ENCODE measurements at regions not wholly inside any gene's neighbourhood (a gene's known extent, or its start where the extent isn't known, plus 50 kb on each side); places are given as distances from the start of the nearest gene placed in this dataset.
"Not testable (repeated sequence)": the region's sequence is repeated elsewhere in the genome, so short reads cannot be mapped to it uniquely, and the experiment has no call there.

- Mint-ChIP-seq H3K27me3 (peaks cover 0 to 6% of the 10 kb centered on the region in 2 donors), H3K27ac (no peak overlapping the region), H3K4me1 (peaks cover 14 to 19% of the 10 kb centered on the region in 2 donors), H3K36me3 (no peaks in the 10 kb centered on the region), H3K4me3 (no peak overlapping the region), H3K9me3 (no peaks in the 10 kb centered on the region)
- ATAC-seq (replicated peaks) (no peak), DNase-seq (no peak)
Observed at GRCh38 chr20:17827079-17827478, 127.3 kb downstream of the BANF2 start.

- ATAC-seq (replicated peaks) (peak; percentile 90 to 96), DNase-seq (peak; percentile 50)
- H3K9me3 Mint-ChIP-seq: no peaks in the 10 kb centered on the region
- H3K4me3 Mint-ChIP-seq: no peak overlapping the region
- H3K4me1 Mint-ChIP-seq: peaks cover 17 to 27% of the 10 kb centered on the region in 2 donors
- H3K27me3 Mint-ChIP-seq: peaks cover 0 to 6% of the 10 kb centered on the region in 2 donors
- peak overlapping the region; percentile 62 for H3K27ac Mint-ChIP-seq
- no peaks in the 10 kb centered on the region for H3K36me3 Mint-ChIP-seq
Observed at GRCh38 chr20:17825960-17826843, 126.4 kb downstream of the BANF2 start.

GRCh38 chr20:17825252-17825959, 125.6 kb downstream of the BANF2 start:
- ATAC-seq (replicated peaks) (peak; percentile 4 to 14), DNase-seq (no peak)
- peak overlapping the region in 1 of 2 donors; percentile 4 for H3K4me3 Mint-ChIP-seq
- no peak overlapping the region for H3K27ac Mint-ChIP-seq
- no peaks in the 10 kb centered on the region for H3K36me3 Mint-ChIP-seq
- peaks cover 0 to 6% of the 10 kb centered on the region in 2 donors for H3K27me3 Mint-ChIP-seq
- no peaks in the 10 kb centered on the region for H3K9me3 Mint-ChIP-seq
- peaks cover 20 to 27% of the 10 kb centered on the region in 2 donors for H3K4me1 Mint-ChIP-seq

GRCh38 chr20:17824676-17825251, 125.0 kb downstream of the BANF2 start:
- ATAC-seq (replicated peaks) (no peak), DNase-seq (no peak)
- H3K27ac Mint-ChIP-seq: no peak overlapping the region
- H3K9me3 Mint-ChIP-seq: peaks cover 0 to 4% of the 10 kb centered on the region in 2 donors
- H3K4me1 Mint-ChIP-seq: peaks cover 20 to 27% of the 10 kb centered on the region in 2 donors
- no peaks in the 10 kb centered on the region for H3K36me3 Mint-ChIP-seq
- H3K4me3 Mint-ChIP-seq: no peak overlapping the region
- H3K27me3 Mint-ChIP-seq: peaks cover 0 to 6% of the 10 kb centered on the region in 2 donors

- no peak for ATAC-seq (replicated peaks)
- peaks cover 2 to 8% of the 10 kb centered on the region in 2 donors for H3K9me3 Mint-ChIP-seq
- H3K27me3 Mint-ChIP-seq: peaks cover 0 to 5% of the 10 kb centered on the region in 2 donors
- no peak overlapping the region for H3K4me3 Mint-ChIP-seq
- H3K4me1 Mint-ChIP-seq: peaks cover 20 to 27% of the 10 kb centered on the region in 2 donors
- DNase-seq: no peak
- no peak overlapping the region for H3K27ac Mint-ChIP-seq
- no peaks in the 10 kb centered on the region for H3K36me3 Mint-ChIP-seq
Observed at GRCh38 chr20:17823409-17824144, 123.8 kb downstream of the BANF2 start.

- DNase-seq (no peak), ATAC-seq (replicated peaks) (no peak)
- Mint-ChIP-seq H3K4me3 (no peak overlapping the region), H3K9me3 (peaks cover 4 to 8% of the 10 kb centered on the region in 2 donors), H3K36me3 (no peaks in the 10 kb centered on the region), H3K4me1 (peaks cover 20 to 27% of the 10 kb centered on the region in 2 donors), H3K27me3 (no peaks in the 10 kb centered on the region), H3K27ac (no peak overlapping the region)
Observed at GRCh38 chr20:17822540-17823408, 123.0 kb downstream of the BANF2 start.

GRCh38 chr20:17822039-17822438, 122.3 kb downstream of the BANF2 start:
- H3K4me1 Mint-ChIP-seq: peaks cover 20 to 27% of the 10 kb centered on the region in 2 donors
- DNase-seq (no peak), ATAC-seq (replicated peaks) (no peak)
- H3K27ac Mint-ChIP-seq: no peak overlapping the region
- no peak overlapping the region for H3K4me3 Mint-ChIP-seq
- no peaks in the 10 kb centered on the region for H3K27me3 Mint-ChIP-seq
- peaks cover 4 to 8% of the 10 kb centered on the region in 2 donors for H3K9me3 Mint-ChIP-seq
- H3K36me3 Mint-ChIP-seq: no peaks in the 10 kb centered on the region

- not testable (repeated sequence) for H3K36me3 Mint-ChIP-seq; H3K4me3 Mint-ChIP-seq; H3K9me3 Mint-ChIP-seq; H3K27ac Mint-ChIP-seq; H3K27me3 Mint-ChIP-seq; ATAC-seq (replicated peaks); DNase-seq
- H3K4me1 Mint-ChIP-seq: peaks cover 18 to 25% of the 10 kb centered on the region in 2 donors
Observed at GRCh38 chr20:17821606-17822005, 121.8 kb downstream of the BANF2 start.

GRCh38 chr20:17819395-17820093, 119.8 kb downstream of the BANF2 start:
- H3K36me3 Mint-ChIP-seq: no peaks in the 10 kb centered on the region
- DNase-seq (no peak), ATAC-seq (replicated peaks) (no peak)
- peaks cover 4 to 8% of the 10 kb centered on the region in 2 donors for H3K9me3 Mint-ChIP-seq
- H3K4me1 Mint-ChIP-seq: peaks cover 6 to 7% of the 10 kb centered on the region in 2 donors
- H3K27me3 Mint-ChIP-seq: no peaks in the 10 kb centered on the region
- H3K4me3 Mint-ChIP-seq: no peak overlapping the region
- H3K27ac Mint-ChIP-seq: no peak overlapping the region

GRCh38 chr20:17818187-17818586, 118.4 kb downstream of the BANF2 start:
- Mint-ChIP-seq H3K9me3 (peaks cover 4 to 8% of the 10 kb centered on the region in 2 donors), H3K36me3 (no peaks in the 10 kb centered on the region), H3K4me3 (no peak overlapping the region), H3K27me3 (no peaks in the 10 kb centered on the region), H3K4me1 (peaks cover 6 to 7% of the 10 kb centered on the region in 2 donors), H3K27ac (no peak overlapping the region)
- ATAC-seq (replicated peaks) (no peak), DNase-seq (no peak)

- no peak overlapping the region for H3K4me3 Mint-ChIP-seq
- peaks cover 8 to 11% of the 10 kb centered on the region in 2 donors for H3K4me1 Mint-ChIP-seq
- no peak overlapping the region for H3K27ac Mint-ChIP-seq
- H3K9me3 Mint-ChIP-seq: peaks cover 4 to 8% of the 10 kb centered on the region in 2 donors
- H3K27me3 Mint-ChIP-seq: no peaks in the 10 kb centered on the region
- ATAC-seq (replicated peaks): no peak
- no peak for DNase-seq
- no peaks in the 10 kb centered on the region for H3K36me3 Mint-ChIP-seq
Observed at GRCh38 chr20:17816804-17817587, 117.2 kb downstream of the BANF2 start.

GRCh38 chr20:17811628-17811965, 111.8 kb downstream of the BANF2 start:
- Mint-ChIP-seq H3K27me3 (peaks cover 0 to 6% of the 10 kb centered on the region in 2 donors), H3K27ac (peak overlapping the region; percentile 34), H3K4me1 (peaks cover 12 to 24% of the 10 kb centered on the region in 2 donors), H3K36me3 (no peaks in the 10 kb centered on the region), H3K9me3 (no peaks in the 10 kb centered on the region), H3K4me3 (no peak overlapping the region)
- ATAC-seq (replicated peaks): no peak
- no peak for DNase-seq

All from stimulated activated naive B cell treated with anti-CD40 and anti-IgM and Interleukin-4, amounts not matched to agents 10 μg/mL and 1 μg/mL and 100 μg/mL, for 72 hours (primary cell).